ENCODE measurements at regions not wholly inside any gene's neighbourhood (a gene's known extent, or its start where the extent isn't known, plus 50 kb on each side); places are given as distances from the start of the nearest gene placed in this dataset.

GRCh38 chr2:136233298-136233697, 115.3 kb upstream of the CXCR4 start:
- DNase-seq (ENCODE audit: low read depth), result peak; percentile 7
- H3K4me3 ChIP-seq (ENCODE audit: low read length), result no peak overlapping the region
- TF ChIP-seq CTCF (IDR thresholded peaks at IDR 0.05; ENCODE audit: insufficient read depth, low read depth, low read length, missing control alignments), result no peak

- DNase-seq (ENCODE audit: low read depth), result no peak
- TF ChIP-seq CTCF (IDR thresholded peaks at IDR 0.05; ENCODE audit: insufficient read depth, low read depth, low read length, missing control alignments), result no peak
- no peak overlapping the region for H3K4me3 ChIP-seq (ENCODE audit: low read length)
Measured at GRCh38 chr2:136232456-136233172, 114.7 kb upstream of the CXCR4 start.

GRCh38 chr2:136230464-136230863, 112.5 kb upstream of the CXCR4 start:
- H3K4me3 ChIP-seq (ENCODE audit: low read length), result no peak overlapping the region
- DNase-seq (ENCODE audit: low read depth), result no peak
- no peak for TF ChIP-seq CTCF (IDR thresholded peaks at IDR 0.05; ENCODE audit: insufficient read depth, low read depth, low read length, missing control alignments)

DNA sequence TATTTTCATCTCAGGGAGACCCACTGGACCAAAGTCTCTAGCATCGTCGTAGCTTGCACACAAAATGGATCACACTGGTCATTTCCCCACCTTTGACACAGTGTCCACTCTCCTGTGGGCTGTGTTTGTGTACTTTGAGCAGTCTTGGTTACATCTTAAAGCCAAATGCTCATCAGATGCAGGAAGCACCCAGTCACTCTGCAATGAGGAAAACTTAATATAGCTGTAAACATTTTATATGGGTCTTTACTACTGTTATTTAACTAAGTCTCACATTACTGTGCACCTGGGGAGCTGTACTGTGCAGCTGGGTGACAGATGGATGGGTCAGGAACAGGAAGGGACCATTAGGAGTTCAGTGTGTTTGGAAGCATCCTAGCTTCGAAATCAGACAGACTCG, 109.0 kb upstream of the CXCR4 start:
- H3K4me3 ChIP-seq (ENCODE audit: low read length), result no peak overlapping the region
- DNase-seq (ENCODE audit: low read depth), result no peak
- no peak for TF ChIP-seq CTCF (IDR thresholded peaks at IDR 0.05; ENCODE audit: insufficient read depth, low read depth, low read length, missing control alignments)

GRCh38 chr2:136225950-136226835, 108.2 kb upstream of the CXCR4 start:
- no peak for DNase-seq (ENCODE audit: low read depth)
- no peak overlapping the region for H3K4me3 ChIP-seq (ENCODE audit: low read length)
- TF ChIP-seq CTCF (IDR thresholded peaks at IDR 0.05; ENCODE audit: insufficient read depth, low read depth, low read length, missing control alignments), result no peak

DNA sequence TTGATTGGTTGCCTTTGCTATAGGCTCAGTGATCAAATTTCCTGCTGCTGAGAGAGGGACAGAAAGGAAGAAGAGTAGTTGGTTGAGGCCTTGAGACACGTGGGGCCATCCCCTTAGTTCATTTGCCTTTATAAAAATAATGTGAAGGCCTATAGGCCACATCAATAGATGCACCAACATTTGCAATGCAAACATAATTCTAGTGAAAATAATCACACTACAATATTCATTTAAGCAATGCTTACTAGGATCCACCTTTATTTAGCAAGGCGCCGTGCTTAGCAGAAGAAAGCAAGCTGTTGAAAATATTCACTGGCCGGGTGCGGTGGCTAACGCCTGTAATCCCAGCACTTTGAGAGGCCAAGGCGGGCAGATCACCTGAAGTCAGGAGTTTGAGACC, 105.3 kb upstream of the CXCR4 start:
- DNase-seq (ENCODE audit: low read depth), result no peak
- no peak for TF ChIP-seq CTCF (IDR thresholded peaks at IDR 0.05; ENCODE audit: insufficient read depth, low read depth, low read length, missing control alignments)
- H3K4me3 ChIP-seq (ENCODE audit: low read length), result no peak overlapping the region

Data from epithelial cell of esophagus (primary cell).